ENCODE measurements at regions not wholly inside any gene's neighbourhood (a gene's known extent, or its start where the extent isn't known, plus 50 kb on each side); places are given as distances from the start of the nearest gene placed in this dataset.

DNA sequence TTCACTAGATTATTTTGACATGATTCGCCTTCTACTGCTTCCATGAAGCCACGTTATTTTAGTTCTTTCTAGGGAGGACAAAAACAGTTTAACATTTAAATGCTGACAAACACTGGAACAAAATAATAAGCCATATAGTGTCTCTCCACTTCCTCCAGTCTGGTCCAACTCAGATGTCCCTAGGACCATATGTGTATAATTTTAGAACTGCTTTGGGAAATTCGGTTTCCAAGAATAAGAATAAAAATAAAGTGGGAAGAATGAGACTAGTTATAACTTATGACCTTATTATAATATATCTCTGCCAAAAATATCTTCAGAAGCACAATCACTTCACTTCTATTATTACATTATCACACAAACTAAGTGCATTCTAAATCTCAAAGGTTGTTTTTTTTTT, 164.4 kb upstream of the POF1B start:
- no peak for TF ChIP-seq POLR2AphosphoS5 (IDR thresholded peaks at IDR 0.05; ENCODE audit: low read depth, low read length)
- no peak for TF ChIP-seq SP1 (IDR thresholded peaks at IDR 0.05; ENCODE audit: low read depth)
- no peak for TF ChIP-seq POLR2A (IDR thresholded peaks at IDR 0.05; ENCODE audit: borderline replicate concordance, extremely low read depth, insufficient read depth, insufficient read length)
